ENCODE measurements at regions not wholly inside any gene's neighbourhood (a gene's known extent, or its start where the extent isn't known, plus 50 kb on each side); places are given as distances from the start of the nearest gene placed in this dataset.
A peak's percentile ranks its signal among the peaks of the same experiment; 100 is the strongest.

- DNase-seq (ENCODE audit: low read depth in 1 of 2, low spot score in 2 of 2) (no peak), FAIRE-seq (no peak)
- Histone ChIP-seq H3K56ac (replicated peaks; ENCODE audit: insufficient read length, low read depth, low read length) (no peak overlapping the region), H2AFZ (ENCODE audit: low read length) (no peak overlapping the region), H3K9ac (replicated peaks in 1 of 4; ENCODE audit: extremely low read depth in 1 of 4, low read depth in 3 of 4, low read length in 3 of 4) (no peak overlapping the region), H3K4ac (replicated peaks; ENCODE audit: insufficient read length, low read depth, low read length) (no peak overlapping the region), H3K18ac (ENCODE audit: extremely low read depth, low read length) (no peak overlapping the region), H2BK120ac (replicated peaks; ENCODE audit: low read depth, low read length) (no peak overlapping the region), H3K79me2 (ENCODE audit: control insufficient read depth in 1 of 2, insufficient read depth in 2 of 2, low read length in 2 of 2) (no peaks in the 10 kb centered on the region), H2AK5ac (ENCODE audit: low read depth, low read length) (no peak overlapping the region), H3K23ac (ENCODE audit: insufficient read length) (no peak overlapping the region), H3K9me3 (ENCODE audit: insufficient read depth in 2 of 2, low read depth in 1 of 2, low read length in 1 of 2) (no peaks in the 10 kb centered on the region), H3K14ac (ENCODE audit: insufficient read length) (no peak overlapping the region), H3K27me3 (replicated peaks in 1 of 4; ENCODE audit: control insufficient read depth in 3 of 4, extremely low read depth in 1 of 4, insufficient read depth in 3 of 4, low read length in 3 of 4) (no peaks in the 10 kb centered on the region; a peak in 1 of 7 replicates), H2BK15ac (ENCODE audit: low read length) (no peak overlapping the region), H3K4me2 (ENCODE audit: insufficient read depth in 1 of 2, low read depth in 2 of 2, low read length in 2 of 2) (peak overlapping the region in 1 of 2 experiments; percentile 30; a peak in 1 of 4 replicates), H3K27ac (ENCODE audit: low read depth, low read length) (no peak overlapping the region), H3K4me3 (ENCODE audit: extremely low read depth in 1 of 4, insufficient read depth in 2 of 4, low read depth in 3 of 4, low read length in 4 of 4) (no peak overlapping the region), H2BK12ac (ENCODE audit: low read depth, low read length) (no peak overlapping the region), H2BK5ac (ENCODE audit: low read depth, low read length) (no peak overlapping the region), H3K4me1 (replicated peaks in 1 of 4; ENCODE audit: control insufficient read depth in 3 of 4, insufficient read depth in 4 of 4, low read length in 3 of 4) (peaks cover 0 to 7% (median 3%) of the 10 kb centered on the region in 4 experiments; a peak in 2 of 7 replicates), H3K79me1 (ENCODE audit: low read depth, low read length) (no peaks in the 10 kb centered on the region), H4K20me1 (replicated peaks in 1 of 2; ENCODE audit: control insufficient read depth in 1 of 2, insufficient read depth in 2 of 2, low read length in 2 of 2) (peaks cover 0 to 2% of the 10 kb centered on the region in 2 experiments), H4K91ac (replicated peaks; ENCODE audit: insufficient read length, low read length) (no peak overlapping the region), H3K36me3 (ENCODE audit: control insufficient read depth in 2 of 4, insufficient read depth in 4 of 4, low read length in 3 of 4) (no peaks in the 10 kb centered on the region), H2BK20ac (ENCODE audit: low read length) (no peak overlapping the region), H4K8ac (ENCODE audit: extremely low read depth, insufficient read depth, low read length) (no peak overlapping the region), H4K5ac (ENCODE audit: insufficient read length, low read depth, low read length) (no peak overlapping the region), H3K23me2 (ENCODE audit: low read depth, low read length) (no peaks in the 10 kb centered on the region)
- POLR2A ChIA-PET (ENCODE audit: partially characterized antibody), result no interaction called here
- CTCF ChIA-PET (ENCODE audit: partially characterized antibody), result interaction anchor here (0.6 to 0.9 kb wide), 3 partner anchors 12 to 17 kb away, joined by 3 to 5 read pairs (median 3); no protein-coding TSS in a partner anchor
- WGBS, 2 experiments (ENCODE audit: extremely low coverage in 1 of 2, insufficient coverage in 1 of 2, insufficient read length in 1 of 2, insufficient replicate concordance in 2 of 2, low coverage in 1 of 2, low lambda C conversion rate in 2 of 2, missing lambda C conversion rate in 1 of 2), result 76% methylated on average over 3 of the region's 3 CpGs; no CpG with 5 or more reads in 1 of the 2 experiments
- TF ChIP-seq, protein P1, sequence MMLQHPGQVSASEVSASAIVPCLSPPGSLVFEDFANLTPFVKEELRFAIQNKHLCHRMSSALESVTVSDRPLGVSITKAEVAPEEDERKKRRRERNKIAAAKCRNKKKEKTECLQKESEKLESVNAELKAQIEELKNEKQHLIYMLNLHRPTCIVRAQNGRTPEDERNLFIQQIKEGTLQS (IDR thresholded peaks at IDR 0.05; ENCODE audit: insufficient read depth, low read depth, low read length), result no peak
- TF ChIP-seq CBX8 (IDR thresholded peaks at IDR 0.05; ENCODE audit: borderline replicate concordance, low read depth, low read length) (no peak), CHD2 (IDR thresholded peaks at IDR 0.05; ENCODE audit: low read length) (no peak), FOSL1 (IDR thresholded peaks at IDR 0.05; ENCODE audit: insufficient read depth, low read depth, low read length) (no peak), TAF1 (IDR thresholded peaks at IDR 0.05; ENCODE audit: low read depth, low read length) (no peak), EGR1 (IDR thresholded peaks at IDR 0.05; ENCODE audit: borderline replicate concordance, low read depth, low read length) (no peak), BACH1 (IDR thresholded peaks at IDR 0.05; ENCODE audit: low read length) (no peak), TCF12 (IDR thresholded peaks at IDR 0.05; ENCODE audit: low read depth, low read length) (no peak), RXRA (IDR thresholded peaks at IDR 0.05; ENCODE audit: insufficient read depth, low read depth, low read length) (no peak), TBP (IDR thresholded peaks at IDR 0.05; ENCODE audit: low read depth, low read length) (no peak), MAFK (IDR thresholded peaks at IDR 0.05; ENCODE audit: low read depth, low read length) (no peak), YY1 (IDR thresholded peaks at IDR 0.05; ENCODE audit: low read depth, low read length) (no peak)
- TF ChIP-seq, protein P2, sequence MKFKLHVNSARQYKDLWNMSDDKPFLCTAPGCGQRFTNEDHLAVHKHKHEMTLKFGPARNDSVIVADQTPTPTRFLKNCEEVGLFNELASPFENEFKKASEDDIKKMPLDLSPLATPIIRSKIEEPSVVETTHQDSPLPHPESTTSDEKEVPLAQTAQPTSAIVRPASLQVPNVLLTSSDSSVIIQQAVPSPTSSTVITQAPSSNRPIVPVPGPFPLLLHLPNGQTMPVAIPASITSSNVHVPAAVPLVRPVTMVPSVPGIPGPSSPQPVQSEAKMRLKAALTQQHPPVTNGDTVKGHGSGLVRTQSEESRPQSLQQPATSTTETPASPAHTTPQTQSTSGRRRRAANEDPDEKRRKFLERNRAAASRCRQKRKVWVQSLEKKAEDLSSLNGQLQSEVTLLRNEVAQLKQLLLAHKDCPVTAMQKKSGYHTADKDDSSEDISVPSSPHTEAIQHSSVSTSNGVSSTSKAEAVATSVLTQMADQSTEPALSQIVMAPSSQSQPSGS (IDR thresholded peaks at IDR 0.05; ENCODE audit: low read length), result no peak
These were observed 1139.1 kb downstream of the AACS start for GRCh38 chr12:126204326-126204725.
